DOHH2 (cell line): ENCODE measurements at regions not wholly inside any gene's neighbourhood (a gene's known extent, or its start where the extent isn't known, plus 50 kb on each side); places are given as distances from the start of the nearest gene placed in this dataset.

Experiments used
- CTCF ChIP-seq: fragments of 200-600 bp; sonication (generic); IDR thresholded peaks from one replicate; pipeline ENCODE4 v1.5.1; 2014; ENCODE audit warnings: antibody characterized with exemption, mild to moderate bottlenecking, low read depth, low read length; ENCODE audit not compliant: poor library complexity, severe bottlenecking
- EZH2phosphoT487 ChIP-seq: fragments of 200-600 bp; sonication (generic); IDR thresholded peaks from 2 replicates; pipeline ENCODE4 v1.6.1; 2017; ENCODE audit warnings: borderline replicate concordance, mild to moderate bottlenecking, antibody characterized with exemption, low read length, moderate library complexity, mixed read lengths

GRCh38 chr13:73717632-73718031 lies 416.6 kb downstream of the KLF12 start:
- TF ChIP-seq CTCF = no peak
- no peak for TF ChIP-seq EZH2phosphoT487
